ENCODE measurements at regions not wholly inside any gene's neighbourhood (a gene's known extent, or its start where the extent isn't known, plus 50 kb on each side); places are given as distances from the start of the nearest gene placed in this dataset.

DNA sequence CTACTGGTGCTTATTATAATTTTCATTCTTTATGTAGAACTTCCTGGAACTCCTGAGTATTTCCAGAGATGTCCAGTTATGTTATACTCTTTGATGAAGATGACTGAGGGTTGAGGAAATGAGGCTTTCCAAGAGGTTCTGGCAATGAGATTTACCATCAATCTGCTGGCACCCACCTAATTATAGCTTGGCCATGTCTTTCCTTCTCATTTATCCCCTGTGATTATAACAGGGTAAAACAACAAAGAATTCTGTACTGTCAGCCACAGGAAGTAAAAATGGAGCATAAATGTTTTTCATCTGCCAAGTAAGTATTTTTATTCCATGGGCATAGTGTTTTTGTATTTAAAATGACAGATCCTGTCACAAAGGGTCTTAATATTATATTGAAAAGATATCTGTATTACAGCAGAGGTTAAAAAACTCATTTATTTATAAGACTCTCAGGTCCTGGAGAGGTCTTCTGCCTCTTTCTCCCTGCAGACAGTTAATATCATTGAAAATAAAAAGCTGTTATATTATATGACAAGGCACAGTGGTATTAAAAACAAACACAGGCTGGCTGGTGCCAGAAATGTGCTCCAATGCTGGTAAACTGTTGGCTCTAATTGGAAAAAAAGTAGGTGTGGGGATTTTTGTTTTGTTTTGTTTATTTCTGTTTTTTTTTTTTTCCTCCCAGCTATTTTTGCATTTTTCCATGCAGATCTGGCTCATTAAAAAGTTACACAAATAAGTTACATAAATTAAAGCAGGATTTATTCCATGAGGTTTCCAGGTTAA lies 1764.1 kb upstream of the CELF4 start:
- intact Hi-C loops (cut with DNase I): no loop called here
- DNase-seq: no peak

DNA sequence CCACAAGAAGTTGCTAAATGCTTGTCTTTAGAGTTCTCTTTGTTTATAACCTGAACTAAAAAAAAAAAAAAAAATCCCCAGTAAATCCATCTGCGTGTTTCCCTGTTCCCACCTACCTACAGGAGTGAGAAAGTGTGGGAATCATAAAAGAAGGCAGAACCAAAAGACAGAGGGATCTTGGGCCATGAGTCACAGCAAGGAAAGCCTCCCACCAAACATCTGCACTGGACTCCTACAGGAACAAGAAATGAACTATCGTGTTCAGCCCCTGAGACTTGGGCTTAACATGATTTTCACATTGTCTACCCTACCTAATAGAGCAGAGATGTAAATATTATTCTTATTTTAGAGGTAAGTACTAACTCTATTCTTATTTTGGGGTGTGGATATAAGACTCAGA lies 1761.2 kb upstream of the CELF4 start:
- no peak for ATAC-seq
- Histone ChIP-seq H3K4me1 (no peaks in the 10 kb centered on the region), H3K27me3 (ENCODE audit: low read depth) (no peaks in the 10 kb centered on the region), H3K36me3 (no peaks in the 10 kb centered on the region), H3K27ac (no peak overlapping the region), H3K9me3 (no peaks in the 10 kb centered on the region), H3K4me3 (no peak overlapping the region)
- TF ChIP-seq, protein P1, sequence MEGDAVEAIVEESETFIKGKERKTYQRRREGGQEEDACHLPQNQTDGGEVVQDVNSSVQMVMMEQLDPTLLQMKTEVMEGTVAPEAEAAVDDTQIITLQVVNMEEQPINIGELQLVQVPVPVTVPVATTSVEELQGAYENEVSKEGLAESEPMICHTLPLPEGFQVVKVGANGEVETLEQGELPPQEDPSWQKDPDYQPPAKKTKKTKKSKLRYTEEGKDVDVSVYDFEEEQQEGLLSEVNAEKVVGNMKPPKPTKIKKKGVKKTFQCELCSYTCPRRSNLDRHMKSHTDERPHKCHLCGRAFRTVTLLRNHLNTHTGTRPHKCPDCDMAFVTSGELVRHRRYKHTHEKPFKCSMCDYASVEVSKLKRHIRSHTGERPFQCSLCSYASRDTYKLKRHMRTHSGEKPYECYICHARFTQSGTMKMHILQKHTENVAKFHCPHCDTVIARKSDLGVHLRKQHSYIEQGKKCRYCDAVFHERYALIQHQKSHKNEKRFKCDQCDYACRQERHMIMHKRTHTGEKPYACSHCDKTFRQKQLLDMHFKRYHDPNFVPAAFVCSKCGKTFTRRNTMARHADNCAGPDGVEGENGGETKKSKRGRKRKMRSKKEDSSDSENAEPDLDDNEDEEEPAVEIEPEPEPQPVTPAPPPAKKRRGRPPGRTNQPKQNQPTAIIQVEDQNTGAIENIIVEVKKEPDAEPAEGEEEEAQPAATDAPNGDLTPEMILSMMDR (IDR thresholded peaks at IDR 0.05): no peak
- intact Hi-C loops (cut with DNase I): no loop called here
- no peak for DNase-seq

More for the DNA sequence above, 1764.1 kb upstream of the CELF4 start:
- H3K4me3 ChIP-seq: no peak overlapping the region
- TF ChIP-seq, protein P1 (IDR thresholded peaks at IDR 0.05): no peak
- no peaks in the 10 kb centered on the region for H3K36me3 ChIP-seq
- no peak overlapping the region for H3K27ac ChIP-seq
- no peaks in the 10 kb centered on the region for H3K4me1 ChIP-seq
- ATAC-seq: no peak
- H3K27me3 ChIP-seq (ENCODE audit: low read depth): no peaks in the 10 kb centered on the region
- H3K9me3 ChIP-seq: no peaks in the 10 kb centered on the region

DNA sequence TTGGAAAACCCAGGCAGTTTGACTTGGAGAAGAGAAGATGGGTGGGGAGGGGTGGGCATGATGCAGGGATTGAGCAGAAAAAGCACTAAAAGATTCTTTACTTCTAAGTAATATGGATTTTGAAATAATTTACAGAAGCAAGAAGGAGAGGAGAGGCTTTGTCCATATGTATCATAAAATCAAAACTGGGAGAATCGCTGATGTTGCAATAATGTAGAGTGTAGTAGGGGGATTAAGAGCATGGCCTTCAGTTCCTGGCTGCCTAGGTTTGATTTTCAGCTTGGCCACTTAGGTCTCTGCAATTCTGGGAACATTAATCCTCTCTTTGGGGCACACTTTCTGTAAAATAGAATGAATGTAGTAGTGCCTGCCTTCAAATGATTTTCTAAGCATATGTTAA lies 1760.4 kb upstream of the CELF4 start:
- H3K27ac ChIP-seq: no peak overlapping the region
- no peaks in the 10 kb centered on the region for H3K9me3 ChIP-seq
- H3K27me3 ChIP-seq (ENCODE audit: low read depth): no peaks in the 10 kb centered on the region
- no peaks in the 10 kb centered on the region for H3K4me1 ChIP-seq
- no peak for ATAC-seq
- no peaks in the 10 kb centered on the region for H3K36me3 ChIP-seq
- no peak for DNase-seq
- no peak overlapping the region for H3K4me3 ChIP-seq
- intact Hi-C loops (cut with DNase I): no loop called here
- TF ChIP-seq, protein P1 (IDR thresholded peaks at IDR 0.05): no peak

DNA sequence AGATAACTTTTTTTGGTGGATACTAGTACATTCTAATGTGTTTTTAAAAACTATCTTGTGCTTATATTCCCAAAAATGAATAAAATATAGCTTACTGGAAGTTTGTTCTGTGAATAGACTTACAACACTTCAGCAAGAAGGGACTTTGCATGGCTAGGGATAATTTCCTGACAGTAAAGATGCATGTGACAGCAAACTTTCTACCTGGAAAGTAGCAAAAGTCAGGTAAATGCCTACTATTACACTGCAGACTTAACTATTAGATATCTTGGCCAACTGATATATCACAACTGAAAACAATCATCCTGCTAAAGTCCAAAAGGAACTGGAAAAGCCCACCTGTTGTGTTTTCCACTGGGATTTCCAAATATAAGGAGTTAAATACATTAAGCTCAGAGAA lies 1753.5 kb upstream of the CELF4 start:
- intact Hi-C loops (cut with DNase I): no loop called here
- Histone ChIP-seq H3K4me1 (no peaks in the 10 kb centered on the region), H3K27ac (no peak overlapping the region), H3K9me3 (no peaks in the 10 kb centered on the region), H3K36me3 (no peaks in the 10 kb centered on the region), H3K4me3 (no peak overlapping the region), H3K27me3 (ENCODE audit: low read depth) (no peaks in the 10 kb centered on the region)
- no peak for DNase-seq
- ATAC-seq: no peak
- TF ChIP-seq, protein P1 (IDR thresholded peaks at IDR 0.05): no peak

DNA sequence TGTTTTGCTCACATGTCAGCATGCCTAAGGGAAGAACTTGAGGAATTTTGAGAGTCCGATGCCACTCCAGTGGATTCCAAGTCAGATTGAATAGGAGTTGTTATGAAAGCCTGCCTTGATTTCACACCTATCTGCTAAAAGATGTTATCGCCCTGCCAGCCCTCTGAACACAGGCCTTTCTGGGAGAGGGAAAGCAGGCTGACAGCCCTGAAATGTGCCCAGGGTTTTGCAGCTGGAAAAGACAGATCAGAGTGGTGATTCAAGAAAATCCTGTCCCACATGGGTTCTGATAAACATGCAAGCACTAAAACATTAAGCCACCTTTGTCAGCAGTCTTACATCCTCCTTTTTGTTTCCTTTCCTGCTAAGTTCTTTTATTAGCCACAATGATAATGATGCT lies 1752.9 kb upstream of the CELF4 start:
- TF ChIP-seq, protein P1 (IDR thresholded peaks at IDR 0.05): no peak
- Histone ChIP-seq H3K27ac (no peak overlapping the region), H3K36me3 (no peaks in the 10 kb centered on the region), H3K27me3 (ENCODE audit: low read depth) (no peaks in the 10 kb centered on the region), H3K9me3 (no peaks in the 10 kb centered on the region), H3K4me1 (no peaks in the 10 kb centered on the region), H3K4me3 (no peak overlapping the region)
- intact Hi-C loops (cut with DNase I): no loop called here
- DNase-seq (no peak), ATAC-seq (no peak)
